Medulla oblongata (tissue), 1 donor: ENCODE measurements at regions not wholly inside any gene's neighbourhood (a gene's known extent, or its start where the extent isn't known, plus 50 kb on each side); places are given as distances from the start of the nearest gene placed in this dataset.
"Not testable (repeated sequence)": the region's sequence is repeated elsewhere in the genome, so short reads cannot be mapped to it uniquely, and the experiment has no call there.

Experiments used
- DNase-seq: peaks from one replicate; pipeline ENCODE4 v3.0.0-alpha.2; 2015; ENCODE audit errors: extremely low spot score

GRCh38 chr2:194697439-194697838, 959.6 kb upstream of the SLC39A10 start:
- no peak for DNase-seq

- DNase-seq, result no peak
Observed at GRCh38 chr2:194696690-194697089, 960.3 kb upstream of the SLC39A10 start.

GRCh38 chr2:194686569-194686968, 970.5 kb upstream of the SLC39A10 start:
- no peak for DNase-seq

- DNase-seq, result no peak
Observed at GRCh38 chr2:194674043-194674442, 983.0 kb upstream of the SLC39A10 start.

- DNase-seq, result no peak
Observed at GRCh38 chr2:194672994-194673393, 984.0 kb upstream of the SLC39A10 start.

GRCh38 chr2:194661431-194661830, 995.6 kb upstream of the SLC39A10 start:
- DNase-seq, result no peak

- DNase-seq, result not testable (repeated sequence)
Observed at GRCh38 chr2:194639057-194639456, 1018.0 kb upstream of the SLC39A10 start.

GRCh38 chr2:194621945-194622344, 1035.1 kb upstream of the SLC39A10 start:
- no peak for DNase-seq

- DNase-seq, result no peak
Observed at GRCh38 chr2:194619366-194619765, 1037.7 kb upstream of the SLC39A10 start.

- DNase-seq, result no peak
Observed at GRCh38 chr2:194618432-194618831, 1038.6 kb upstream of the SLC39A10 start.

GRCh38 chr2:194616334-194616733, 1040.7 kb upstream of the SLC39A10 start:
- no peak for DNase-seq

GRCh38 chr2:194610297-194610696, 1046.7 kb upstream of the SLC39A10 start:
- DNase-seq, result no peak

- DNase-seq, result no peak
Observed at GRCh38 chr2:194603429-194603828, 1053.6 kb upstream of the SLC39A10 start.

- no peak for DNase-seq
Observed at GRCh38 chr2:194602750-194603149, 1054.3 kb upstream of the SLC39A10 start.

GRCh38 chr2:194591192-194591591, 1065.8 kb upstream of the SLC39A10 start:
- DNase-seq, result no peak

GRCh38 chr2:194587739-194588270, 1069.2 kb upstream of the SLC39A10 start:
- DNase-seq, result no peak

GRCh38 chr2:194567661-194568017, 1089.4 kb upstream of the SLC39A10 start:
- no peak for DNase-seq

GRCh38 chr2:194566907-194567660, 1089.9 kb upstream of the SLC39A10 start:
- DNase-seq, result no peak

GRCh38 chr2:194564422-194564821, 1092.6 kb upstream of the SLC39A10 start:
- no peak for DNase-seq

- DNase-seq, result no peak
Observed at GRCh38 chr2:194562329-194562728, 1094.7 kb upstream of the SLC39A10 start.

- DNase-seq, result no peak
Observed at GRCh38 chr2:194559964-194560363, 1097.1 kb upstream of the SLC39A10 start.

- DNase-seq, result no peak
Observed at GRCh38 chr2:194559523-194559922, 1097.5 kb upstream of the SLC39A10 start.

- no peak for DNase-seq
Observed at GRCh38 chr2:194557993-194558392, 1099.0 kb upstream of the SLC39A10 start.

GRCh38 chr2:194556629-194557028, 1100.4 kb upstream of the SLC39A10 start:
- DNase-seq, result no peak
